ENCODE measurements at regions not wholly inside any gene's neighbourhood (a gene's known extent, or its start where the extent isn't known, plus 50 kb on each side); places are given as distances from the start of the nearest gene placed in this dataset.

DNA sequence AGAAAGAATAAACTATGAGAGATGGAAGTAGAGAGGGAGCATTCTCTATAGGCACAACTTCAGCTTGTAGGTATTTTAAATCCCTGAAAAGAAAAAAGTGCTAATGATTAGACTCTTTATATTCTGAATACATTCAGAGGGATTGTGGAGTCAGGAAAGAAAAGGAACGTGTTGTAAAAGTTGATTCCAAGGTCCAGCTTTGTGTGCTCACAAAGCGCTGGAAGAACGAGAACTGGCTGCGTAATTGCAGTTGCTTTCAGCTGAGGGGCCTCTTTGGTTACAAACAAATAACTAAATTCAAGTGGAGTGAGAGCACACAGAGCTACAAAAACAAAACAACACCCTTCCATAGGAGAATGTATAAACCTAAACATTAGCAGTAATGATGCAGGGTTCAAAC lies 1040.4 kb upstream of the WWC1 start:
- TF ChIP-seq, protein P1, sequence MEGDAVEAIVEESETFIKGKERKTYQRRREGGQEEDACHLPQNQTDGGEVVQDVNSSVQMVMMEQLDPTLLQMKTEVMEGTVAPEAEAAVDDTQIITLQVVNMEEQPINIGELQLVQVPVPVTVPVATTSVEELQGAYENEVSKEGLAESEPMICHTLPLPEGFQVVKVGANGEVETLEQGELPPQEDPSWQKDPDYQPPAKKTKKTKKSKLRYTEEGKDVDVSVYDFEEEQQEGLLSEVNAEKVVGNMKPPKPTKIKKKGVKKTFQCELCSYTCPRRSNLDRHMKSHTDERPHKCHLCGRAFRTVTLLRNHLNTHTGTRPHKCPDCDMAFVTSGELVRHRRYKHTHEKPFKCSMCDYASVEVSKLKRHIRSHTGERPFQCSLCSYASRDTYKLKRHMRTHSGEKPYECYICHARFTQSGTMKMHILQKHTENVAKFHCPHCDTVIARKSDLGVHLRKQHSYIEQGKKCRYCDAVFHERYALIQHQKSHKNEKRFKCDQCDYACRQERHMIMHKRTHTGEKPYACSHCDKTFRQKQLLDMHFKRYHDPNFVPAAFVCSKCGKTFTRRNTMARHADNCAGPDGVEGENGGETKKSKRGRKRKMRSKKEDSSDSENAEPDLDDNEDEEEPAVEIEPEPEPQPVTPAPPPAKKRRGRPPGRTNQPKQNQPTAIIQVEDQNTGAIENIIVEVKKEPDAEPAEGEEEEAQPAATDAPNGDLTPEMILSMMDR (IDR thresholded peaks at IDR 0.05), result no peak
- no peak for TF ChIP-seq POLR2A (IDR thresholded peaks at IDR 0.05)
